ENCODE measurements at regions not wholly inside any gene's neighbourhood (a gene's known extent, or its start where the extent isn't known, plus 50 kb on each side); places are given as distances from the start of the nearest gene placed in this dataset.

GRCh38 chr2:172374318-172375240 is 52.8 kb upstream of the ITGA6 start:
- Histone ChIP-seq H2BK12ac (ENCODE audit: low read depth, low read length) (peak overlapping the region; percentile 62; the same call in 1 of the 2 replicates), H3K14ac (ENCODE audit: insufficient read length) (no peak overlapping the region), H2BK5ac (ENCODE audit: low read depth, low read length) (0 out of 2 replicates have a peak overlapping the region, but pooled peaks have one; percentile 38), H3K36me3 (ENCODE audit: control insufficient read depth in 2 of 4, insufficient read depth in 4 of 4, low read length in 3 of 4) (no peaks in the 10 kb centered on the region), H4K20me1 (replicated peaks in 1 of 2; ENCODE audit: control insufficient read depth in 1 of 2, insufficient read depth in 2 of 2, low read length in 2 of 2) (no peaks in the 10 kb centered on the region), H4K91ac (replicated peaks; ENCODE audit: insufficient read length, low read length) (peak overlapping the region; percentile 56), H3K23me2 (ENCODE audit: low read depth, low read length) (no peaks in the 10 kb centered on the region), H3K4me2 (ENCODE audit: insufficient read depth in 1 of 2, low read depth in 2 of 2, low read length in 2 of 2) (no peak overlapping the region), H3K27ac (ENCODE audit: low read depth, low read length) (no peak overlapping the region), H2BK20ac (ENCODE audit: low read length) (peak overlapping the region; percentile 98), H3K9ac (replicated peaks in 1 of 4; ENCODE audit: extremely low read depth in 1 of 4, low read depth in 3 of 4, low read length in 3 of 4) (no peak overlapping the region), H3K79me2 (ENCODE audit: control insufficient read depth in 1 of 2, insufficient read depth in 2 of 2, low read length in 2 of 2) (no peaks in the 10 kb centered on the region), H3K9me3 (ENCODE audit: insufficient read depth in 2 of 2, low read depth in 1 of 2, low read length in 1 of 2) (peaks cover 0 to 6% of the 10 kb centered on the region in 2 experiments; a peak in 3 of 4 replicates), H3K56ac (replicated peaks; ENCODE audit: insufficient read length, low read depth, low read length) (no peak overlapping the region), H2BK120ac (replicated peaks; ENCODE audit: low read depth, low read length) (no peak overlapping the region), H3K27me3 (replicated peaks in 1 of 4; ENCODE audit: control insufficient read depth in 3 of 4, extremely low read depth in 1 of 4, insufficient read depth in 3 of 4, low read length in 3 of 4) (no peaks in the 10 kb centered on the region), H4K8ac (ENCODE audit: extremely low read depth, insufficient read depth, low read length) (no peak overlapping the region), H2AK5ac (ENCODE audit: low read depth, low read length) (no peak overlapping the region; the same call in 1 of the 2 replicates), H3K23ac (ENCODE audit: insufficient read length) (no peak overlapping the region), H3K4ac (replicated peaks; ENCODE audit: insufficient read length, low read depth, low read length) (no peak overlapping the region), H3K79me1 (ENCODE audit: low read depth, low read length) (no peaks in the 10 kb centered on the region), H2AFZ (ENCODE audit: low read length) (no peak overlapping the region), H2BK15ac (ENCODE audit: low read length) (peak overlapping the region; percentile 65; the same call in 1 of the 2 replicates), H3K4me1 (replicated peaks in 1 of 4; ENCODE audit: control insufficient read depth in 3 of 4, insufficient read depth in 4 of 4, low read length in 3 of 4) (peaks cover 0 to 5% (median 1%) of the 10 kb centered on the region in 4 experiments; a peak in 2 of 7 replicates), H3K18ac (ENCODE audit: extremely low read depth, low read length) (peak overlapping the region; percentile 74; the same call in 1 of the 2 replicates), H3K4me3 (ENCODE audit: extremely low read depth in 1 of 4, insufficient read depth in 2 of 4, low read depth in 3 of 4, low read length in 4 of 4) (no peak overlapping the region), H4K5ac (ENCODE audit: insufficient read length, low read depth, low read length) (no peak overlapping the region)
- DNase-seq (ENCODE audit: low read depth in 1 of 2, low spot score in 2 of 2) (no peak), FAIRE-seq (no peak)
- WGBS, 2 experiments (ENCODE audit: extremely low coverage in 1 of 2, insufficient coverage in 1 of 2, insufficient read length in 1 of 2, insufficient replicate concordance in 2 of 2, low coverage in 1 of 2, low lambda C conversion rate in 2 of 2, missing lambda C conversion rate in 1 of 2) = 90% methylated on average over 7 of the region's 7 CpGs; no CpG with 5 or more reads in 1 of the 2 experiments
- CTCF ChIA-PET (ENCODE audit: partially characterized antibody) = interaction anchor here (1.3 to 1.4 kb wide), 3 partner anchors 22 to 88 kb away, joined by 3 to 6 read pairs (median 4); no protein-coding TSS in a partner anchor
- POLR2A ChIA-PET (ENCODE audit: partially characterized antibody) = no interaction called here
- no peak for TF ChIP-seq CTCF (IDR thresholded peaks at IDR 0.05; ENCODE audit: control extremely low read depth in 1 of 3, insufficient read depth in 1 of 3, low read depth in 1 of 3, low read length in 3 of 3)
- TF ChIP-seq SIN3A (conservative IDR thresholded peaks at IDR 0.05 in 1 of 2, IDR thresholded peaks at IDR 0.05 in 1 of 2; ENCODE audit: low read depth in 1 of 2, low read length in 2 of 2) = no peak
- TF ChIP-seq SP2 (IDR thresholded peaks at IDR 0.05; ENCODE audit: low read length) = no peak
- TF ChIP-seq SP1 (IDR thresholded peaks at IDR 0.05; ENCODE audit: low read depth, low read length) = no peak
- TF ChIP-seq EGR1 (IDR thresholded peaks at IDR 0.05; ENCODE audit: borderline replicate concordance, low read depth, low read length) = no peak
- no peak for TF ChIP-seq TAF7 (optimal IDR thresholded peaks at IDR 0.05; ENCODE audit: borderline replicate concordance, low read depth, low read length)
- TF ChIP-seq KDM5A (IDR thresholded peaks at IDR 0.05; ENCODE audit: low read length) = no peak
- TF ChIP-seq NANOG (IDR thresholded peaks at IDR 0.05; ENCODE audit: insufficient read depth, low read depth, low read length, poor library complexity, severe bottlenecking) = no peak
- no peak for TF ChIP-seq BRCA1 (IDR thresholded peaks at IDR 0.05; ENCODE audit: low read depth, low read length)
